NCI-H2081 (cell line): ENCODE measurements at regions not wholly inside any gene's neighbourhood (a gene's known extent, or its start where the extent isn't known, plus 50 kb on each side); places are given as distances from the start of the nearest gene placed in this dataset.
A peak's percentile ranks its signal among the peaks of the same experiment; 100 is the strongest.

Source experiments
- DNase-seq, 2 experiments: peaks; one replicate each; lab custom pipeline; 2025; lab: John Stamatoyannopoulos, UW

- DNase-seq, result no peak
These were observed 50.7 kb upstream of the GPR157 start for GRCh38 chr1:9179463-9180110.

GRCh38 chr1:9180111-9180819 is 51.4 kb upstream of the GPR157 start:
- no peak for DNase-seq

- DNase-seq, result peak; percentile 59 to 69
These were observed 52.4 kb upstream of the GPR157 start for GRCh38 chr1:9181176-9181906.

- DNase-seq, result peak; percentile 15 to 33
These were observed 52.4 kb upstream of the H6PD start for GRCh38 chr1:9181990-9182783.

- DNase-seq, result no peak
These were observed 51.8 kb upstream of the H6PD start for GRCh38 chr1:9182784-9183257.

GRCh38 chr1:9183441-9183840 is 51.1 kb upstream of the H6PD start:
- DNase-seq, result no peak

GRCh38 chr1:9183898-9184297 is 50.7 kb upstream of the H6PD start:
- DNase-seq, result no peak

GRCh38 chr1:9184749-9185148 is 49.8 kb upstream of the H6PD start:
- no peak for DNase-seq
